ENCODE measurements at regions not wholly inside any gene's neighbourhood (a gene's known extent, or its start where the extent isn't known, plus 50 kb on each side); places are given as distances from the start of the nearest gene placed in this dataset.

DNA sequence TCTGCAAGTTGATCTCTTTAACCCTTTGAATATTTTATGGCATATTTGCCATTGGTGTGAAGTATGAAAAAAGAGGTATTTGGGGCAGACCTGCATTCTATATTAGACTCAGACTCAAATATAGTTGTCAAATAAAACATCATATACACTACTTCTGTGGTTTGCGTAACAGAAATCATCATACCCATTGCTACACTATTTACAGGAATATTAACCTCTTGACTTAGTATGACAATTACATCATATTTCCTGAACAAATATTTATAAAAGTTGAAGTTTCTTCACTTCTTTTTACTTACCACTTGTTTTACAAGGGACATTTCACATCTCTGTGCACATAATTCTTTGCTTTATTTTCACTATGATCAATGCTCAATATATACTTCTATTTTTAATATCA is 206.0 kb downstream of the HAO1 start:
- 97% methylated on average over 1 of the region's 1 CpG for WGBS
- DNase-seq (ENCODE audit: low spot score): no peak
- Histone ChIP-seq H3K9me3 (no peaks in the 10 kb centered on the region), H3K4me1 (replicated peaks) (no peaks in the 10 kb centered on the region), H3K27ac (no peak overlapping the region), H3K27me3 (replicated peaks; ENCODE audit: insufficient read depth) (no peaks in the 10 kb centered on the region), H3K36me3 (no peaks in the 10 kb centered on the region), H3K4me3 (no peak overlapping the region)
- intact Hi-C loops (cut with DNase I): no loop called here
- TF ChIP-seq POLR2AphosphoS5 (IDR thresholded peaks at IDR 0.05) (no peak), POLR2A (IDR thresholded peaks at IDR 0.05) (no peak)
- TF ChIP-seq, protein P1, sequence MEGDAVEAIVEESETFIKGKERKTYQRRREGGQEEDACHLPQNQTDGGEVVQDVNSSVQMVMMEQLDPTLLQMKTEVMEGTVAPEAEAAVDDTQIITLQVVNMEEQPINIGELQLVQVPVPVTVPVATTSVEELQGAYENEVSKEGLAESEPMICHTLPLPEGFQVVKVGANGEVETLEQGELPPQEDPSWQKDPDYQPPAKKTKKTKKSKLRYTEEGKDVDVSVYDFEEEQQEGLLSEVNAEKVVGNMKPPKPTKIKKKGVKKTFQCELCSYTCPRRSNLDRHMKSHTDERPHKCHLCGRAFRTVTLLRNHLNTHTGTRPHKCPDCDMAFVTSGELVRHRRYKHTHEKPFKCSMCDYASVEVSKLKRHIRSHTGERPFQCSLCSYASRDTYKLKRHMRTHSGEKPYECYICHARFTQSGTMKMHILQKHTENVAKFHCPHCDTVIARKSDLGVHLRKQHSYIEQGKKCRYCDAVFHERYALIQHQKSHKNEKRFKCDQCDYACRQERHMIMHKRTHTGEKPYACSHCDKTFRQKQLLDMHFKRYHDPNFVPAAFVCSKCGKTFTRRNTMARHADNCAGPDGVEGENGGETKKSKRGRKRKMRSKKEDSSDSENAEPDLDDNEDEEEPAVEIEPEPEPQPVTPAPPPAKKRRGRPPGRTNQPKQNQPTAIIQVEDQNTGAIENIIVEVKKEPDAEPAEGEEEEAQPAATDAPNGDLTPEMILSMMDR (IDR thresholded peaks at IDR 0.05): no peak

DNA sequence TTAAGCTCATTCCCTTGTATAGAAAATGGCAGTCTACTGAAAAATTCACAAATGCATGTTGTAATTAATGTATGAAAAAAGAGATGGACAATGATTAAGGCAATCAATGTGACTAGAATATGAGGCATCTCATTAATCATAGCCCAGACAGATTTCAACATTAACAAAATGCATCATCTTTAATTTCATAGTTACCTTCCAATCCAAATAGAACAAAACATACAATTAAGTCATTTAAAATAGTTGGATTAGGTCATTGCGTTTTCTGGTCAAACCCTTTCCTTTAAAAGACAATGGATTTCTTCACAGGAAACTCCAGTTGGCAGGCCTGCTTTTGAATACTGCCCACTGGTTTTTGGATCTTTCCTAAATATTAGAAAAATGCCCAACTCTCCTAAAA is 203.9 kb downstream of the HAO1 start:
- no peaks in the 10 kb centered on the region for H3K36me3 ChIP-seq
- no peaks in the 10 kb centered on the region for H3K4me1 ChIP-seq (replicated peaks)
- 53% methylated on average over 1 of the region's 1 CpG for WGBS
- intact Hi-C loops (cut with DNase I): no loop called here
- TF ChIP-seq, protein P1 (IDR thresholded peaks at IDR 0.05): no peak
- no peak for TF ChIP-seq POLR2A (IDR thresholded peaks at IDR 0.05)
- TF ChIP-seq POLR2AphosphoS5 (IDR thresholded peaks at IDR 0.05): no peak
- no peak overlapping the region for H3K4me3 ChIP-seq
- no peaks in the 10 kb centered on the region for H3K9me3 ChIP-seq
- no peak for DNase-seq (ENCODE audit: low spot score)
- H3K27me3 ChIP-seq (replicated peaks; ENCODE audit: insufficient read depth): no peaks in the 10 kb centered on the region
- H3K27ac ChIP-seq: no peak overlapping the region

DNA sequence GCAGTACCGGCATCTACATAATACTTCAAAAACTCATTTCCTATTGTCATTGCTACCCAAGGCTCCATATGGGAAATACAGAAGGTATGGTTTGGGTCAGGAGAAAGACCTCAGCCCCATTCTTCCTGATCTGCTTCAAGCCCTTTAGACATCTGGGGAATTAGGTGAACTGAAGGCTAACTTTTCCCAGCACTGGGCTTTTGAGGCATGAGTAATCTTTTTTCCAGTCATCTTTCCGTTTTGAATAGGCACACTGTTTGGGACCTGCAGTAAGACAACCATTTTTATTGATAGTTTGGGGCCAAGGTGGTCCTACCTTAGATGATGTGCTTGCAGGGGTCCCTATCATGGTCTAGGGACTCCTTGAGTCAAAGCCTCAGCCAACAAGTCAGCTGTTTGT is 198.4 kb downstream of the HAO1 start:
- DNase-seq (ENCODE audit: low spot score): no peak
- TF ChIP-seq, protein P1 (IDR thresholded peaks at IDR 0.05): no peak
- TF ChIP-seq POLR2AphosphoS5 (IDR thresholded peaks at IDR 0.05) (no peak), POLR2A (IDR thresholded peaks at IDR 0.05) (no peak)
- Histone ChIP-seq H3K9me3 (no peaks in the 10 kb centered on the region), H3K4me3 (no peak overlapping the region), H3K27ac (no peak overlapping the region), H3K36me3 (no peaks in the 10 kb centered on the region), H3K4me1 (replicated peaks) (no peaks in the 10 kb centered on the region), H3K27me3 (replicated peaks; ENCODE audit: insufficient read depth) (no peaks in the 10 kb centered on the region)
- intact Hi-C loops (cut with DNase I): no loop called here
- 95% methylated on average over 2 of the region's 2 CpGs for WGBS

DNA sequence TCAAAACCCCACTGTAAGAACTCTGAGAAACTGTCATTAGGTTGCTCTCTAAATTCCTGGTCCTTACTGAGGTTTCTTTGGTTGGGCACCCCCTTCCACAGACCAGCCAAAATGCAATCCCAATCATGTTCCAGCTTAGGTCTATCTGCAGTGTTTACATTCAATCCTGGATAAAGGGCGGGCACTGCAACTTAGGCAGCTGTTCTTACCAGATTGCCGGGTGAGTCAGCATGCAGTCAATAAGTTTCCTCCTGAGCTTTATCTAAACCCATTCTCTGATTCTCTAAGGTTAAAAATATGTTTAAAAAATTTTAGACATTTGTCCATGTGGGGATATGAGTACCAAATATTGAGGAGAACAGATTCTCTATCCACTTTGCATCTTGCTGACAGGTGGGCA is 197.8 kb downstream of the HAO1 start:
- DNase-seq (ENCODE audit: low spot score): no peak
- TF ChIP-seq POLR2AphosphoS5 (IDR thresholded peaks at IDR 0.05): no peak
- TF ChIP-seq, protein P1 (IDR thresholded peaks at IDR 0.05): no peak
- TF ChIP-seq POLR2A (IDR thresholded peaks at IDR 0.05): no peak
- WGBS: 81% methylated on average over 2 of the region's 2 CpGs
- Histone ChIP-seq H3K9me3 (no peaks in the 10 kb centered on the region), H3K4me3 (no peak overlapping the region), H3K36me3 (no peaks in the 10 kb centered on the region), H3K27me3 (replicated peaks; ENCODE audit: insufficient read depth) (no peaks in the 10 kb centered on the region), H3K27ac (no peak overlapping the region), H3K4me1 (replicated peaks) (no peaks in the 10 kb centered on the region)
- intact Hi-C loops (cut with DNase I): no loop called here

DNA sequence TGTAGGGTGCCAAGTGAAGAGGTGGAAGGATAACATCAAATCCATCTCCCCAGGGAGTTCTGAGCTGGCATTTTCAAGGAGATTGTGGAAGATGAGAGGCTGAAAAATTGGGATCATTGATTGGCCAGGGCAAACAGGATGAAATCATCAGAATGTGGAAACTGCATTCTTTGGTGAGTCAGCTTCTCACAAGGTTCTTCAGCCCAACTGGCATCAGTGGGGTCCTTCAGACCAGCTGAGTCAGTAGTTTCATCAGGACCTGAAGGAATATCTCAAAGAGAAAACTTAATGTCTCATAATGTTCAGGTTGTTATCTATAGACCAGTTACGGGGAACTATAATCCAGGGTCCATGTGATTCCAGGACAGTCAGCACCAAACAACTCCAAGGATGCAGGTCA is 195.8 kb downstream of the HAO1 start:
- H3K36me3 ChIP-seq: no peaks in the 10 kb centered on the region
- no peaks in the 10 kb centered on the region for H3K4me1 ChIP-seq (replicated peaks)
- 86% methylated on average over 1 of the region's 1 CpG for WGBS
- no peak overlapping the region for H3K27ac ChIP-seq
- DNase-seq (ENCODE audit: low spot score): no peak
- TF ChIP-seq POLR2AphosphoS5 (IDR thresholded peaks at IDR 0.05) (no peak), POLR2A (IDR thresholded peaks at IDR 0.05) (no peak)
- TF ChIP-seq, protein P1 (IDR thresholded peaks at IDR 0.05): no peak
- no peaks in the 10 kb centered on the region for H3K27me3 ChIP-seq (replicated peaks; ENCODE audit: insufficient read depth)
- H3K9me3 ChIP-seq: no peaks in the 10 kb centered on the region
- H3K4me3 ChIP-seq: no peak overlapping the region
- intact Hi-C loops (cut with DNase I): no loop called here
